T-helper 1 cell (primary cell): ENCODE measurements at regions not wholly inside any gene's neighbourhood (a gene's known extent, or its start where the extent isn't known, plus 50 kb on each side); places are given as distances from the start of the nearest gene placed in this dataset.

Experiments
- DNase-seq, 5 donors: peaks; one replicate each; pipeline ENCODE4 v3.0.0-alpha.2; 2012 to 2020

- no peak for DNase-seq
These were observed 91.4 kb downstream of the LYPLAL1 start for GRCh38 chr1:219265026-219265515.

DNA sequence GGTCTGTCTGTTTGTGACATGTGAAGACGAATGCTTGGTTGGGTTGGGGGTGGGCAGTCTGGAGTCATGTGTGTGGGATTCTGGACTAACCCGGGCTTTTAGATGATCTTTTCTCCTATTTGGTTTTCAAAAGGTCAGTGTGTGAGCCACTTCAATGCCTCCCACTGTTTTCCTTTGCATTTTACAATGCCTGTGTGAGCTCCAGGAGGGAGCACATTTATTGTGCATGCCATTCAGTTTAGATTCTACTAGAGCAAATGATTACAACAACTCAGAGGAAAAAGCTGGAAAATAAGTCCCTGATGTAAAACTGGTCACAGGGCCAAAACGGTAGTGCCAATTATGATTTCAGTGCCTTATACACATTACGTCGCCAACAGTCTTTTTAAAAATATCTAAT lies 90.9 kb downstream of the LYPLAL1 start:
- DNase-seq: no peak
